ENCODE measurements at regions not wholly inside any gene's neighbourhood (a gene's known extent, or its start where the extent isn't known, plus 50 kb on each side); places are given as distances from the start of the nearest gene placed in this dataset.

GRCh38 chr1:218025454-218025853 lies 259.6 kb upstream of the RRP15 start:
- Histone ChIP-seq H3K9me3 (ENCODE audit: insufficient read depth, low read depth, low read length) (no peaks in the 10 kb centered on the region), H2AFZ (ENCODE audit: low read length) (no peak overlapping the region), H3K4me2 (ENCODE audit: low read depth, low read length, poor library complexity, severe bottlenecking) (no peak overlapping the region), H3K27me3 (ENCODE audit: insufficient read depth, low read length, poor library complexity, severe bottlenecking) (no peaks in the 10 kb centered on the region), H3K79me2 (ENCODE audit: insufficient read depth, low read length) (no peaks in the 10 kb centered on the region), H3F3A (ENCODE audit: low read depth) (no peaks in the 10 kb centered on the region), H4K20me1 (ENCODE audit: insufficient read depth, low read length, poor library complexity, severe bottlenecking) (no peaks in the 10 kb centered on the region), H3K9me2 (replicated peaks; ENCODE audit: low read depth, low read length) (no peaks in the 10 kb centered on the region), H3K36me3 (ENCODE audit: insufficient read depth, low read length) (no peaks in the 10 kb centered on the region), H3K4me1 (ENCODE audit: insufficient read depth, low read length, poor library complexity, severe bottlenecking) (no peaks in the 10 kb centered on the region), H3K9ac (ENCODE audit: low read depth, low read length, poor library complexity, severe bottlenecking) (no peak overlapping the region), H3K4me3 (ENCODE audit: low read length, poor library complexity, severe bottlenecking) (no peak overlapping the region)
- TF ChIP-seq CTCF (conservative IDR thresholded peaks at IDR 0.05; ENCODE audit: low read length) (no peak), EZH2phosphoT487 (IDR thresholded peaks at IDR 0.05; ENCODE audit: borderline replicate concordance) (no peak)

- no peaks in the 10 kb centered on the region for H3F3A ChIP-seq (ENCODE audit: low read depth)
- H3K4me2 ChIP-seq (ENCODE audit: low read depth, low read length, poor library complexity, severe bottlenecking): no peak overlapping the region
- no peak for TF ChIP-seq CTCF (conservative IDR thresholded peaks at IDR 0.05; ENCODE audit: low read length)
- no peak for TF ChIP-seq EZH2phosphoT487 (IDR thresholded peaks at IDR 0.05; ENCODE audit: borderline replicate concordance)
- H4K20me1 ChIP-seq (ENCODE audit: insufficient read depth, low read length, poor library complexity, severe bottlenecking): no peaks in the 10 kb centered on the region
- H3K4me1 ChIP-seq (ENCODE audit: insufficient read depth, low read length, poor library complexity, severe bottlenecking): no peaks in the 10 kb centered on the region
- H3K36me3 ChIP-seq (ENCODE audit: insufficient read depth, low read length): no peaks in the 10 kb centered on the region
- no peaks in the 10 kb centered on the region for H3K27me3 ChIP-seq (ENCODE audit: insufficient read depth, low read length, poor library complexity, severe bottlenecking)
- H3K79me2 ChIP-seq (ENCODE audit: insufficient read depth, low read length): no peaks in the 10 kb centered on the region
- no peak overlapping the region for H3K9ac ChIP-seq (ENCODE audit: low read depth, low read length, poor library complexity, severe bottlenecking)
- no peak overlapping the region for H3K4me3 ChIP-seq (ENCODE audit: low read length, poor library complexity, severe bottlenecking)
- no peak overlapping the region for H2AFZ ChIP-seq (ENCODE audit: low read length)
- H3K9me3 ChIP-seq (ENCODE audit: insufficient read depth, low read depth, low read length): no peaks in the 10 kb centered on the region
- H3K9me2 ChIP-seq (replicated peaks; ENCODE audit: low read depth, low read length): no peaks in the 10 kb centered on the region
These were observed 257.9 kb upstream of the RRP15 start for GRCh38 chr1:218027152-218027551.

DNA sequence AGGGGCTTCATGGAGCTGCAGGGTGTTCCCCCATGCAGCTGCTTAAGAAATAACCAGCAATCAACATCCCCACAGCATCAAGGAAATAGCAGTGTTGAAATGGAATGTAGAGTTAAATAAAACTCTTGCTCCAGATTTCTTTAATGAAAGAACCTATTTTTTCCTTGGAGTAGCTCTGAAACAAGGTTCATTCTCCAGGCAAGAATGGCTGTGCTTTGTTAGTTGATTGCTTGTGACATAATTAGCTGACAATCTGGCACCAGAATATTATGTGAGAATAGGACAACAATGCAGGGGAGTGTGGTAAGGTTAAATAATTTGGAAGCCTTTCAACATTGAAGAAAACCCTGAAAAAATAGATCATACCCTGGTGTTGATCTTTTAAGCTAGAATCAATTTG lies 254.2 kb upstream of the RRP15 start:
- TF ChIP-seq EZH2phosphoT487 (IDR thresholded peaks at IDR 0.05; ENCODE audit: borderline replicate concordance): no peak
- TF ChIP-seq CTCF (conservative IDR thresholded peaks at IDR 0.05; ENCODE audit: low read length): no peak
- H3K9ac ChIP-seq (ENCODE audit: low read depth, low read length, poor library complexity, severe bottlenecking): no peak overlapping the region
- H3K9me3 ChIP-seq (ENCODE audit: insufficient read depth, low read depth, low read length): no peaks in the 10 kb centered on the region
- no peaks in the 10 kb centered on the region for H4K20me1 ChIP-seq (ENCODE audit: insufficient read depth, low read length, poor library complexity, severe bottlenecking)
- H2AFZ ChIP-seq (ENCODE audit: low read length): no peak overlapping the region
- H3K4me2 ChIP-seq (ENCODE audit: low read depth, low read length, poor library complexity, severe bottlenecking): no peak overlapping the region
- H3K36me3 ChIP-seq (ENCODE audit: insufficient read depth, low read length): no peaks in the 10 kb centered on the region
- H3K4me1 ChIP-seq (ENCODE audit: insufficient read depth, low read length, poor library complexity, severe bottlenecking): no peaks in the 10 kb centered on the region
- no peaks in the 10 kb centered on the region for H3K9me2 ChIP-seq (replicated peaks; ENCODE audit: low read depth, low read length)
- H3K27me3 ChIP-seq (ENCODE audit: insufficient read depth, low read length, poor library complexity, severe bottlenecking): no peaks in the 10 kb centered on the region
- H3K79me2 ChIP-seq (ENCODE audit: insufficient read depth, low read length): no peaks in the 10 kb centered on the region
- H3F3A ChIP-seq (ENCODE audit: low read depth): no peaks in the 10 kb centered on the region
- no peak overlapping the region for H3K4me3 ChIP-seq (ENCODE audit: low read length, poor library complexity, severe bottlenecking)

Measured in Loucy (cell line).